Kidney (tissue), 13 donors: ENCODE measurements at regions not wholly inside any gene's neighbourhood (a gene's known extent, or its start where the extent isn't known, plus 50 kb on each side); places are given as distances from the start of the nearest gene placed in this dataset.

ENCODE experiments used
- DNase-seq, 5 donors: peaks; one replicate each; pipeline ENCODE4 v3.0.0-alpha.2; 2013 to 2020
- FAIRE-seq: peaks from 2 replicates; lab custom pipeline; 2012; peaks lifted over from hg19 to GRCh38; lab: Jason Lieb, UNC
- H3K27ac ChIP-seq, 2 donors: one replicate each; pipeline ENCODE4 v1.7.0; 2013; ENCODE audit warnings: low read depth in 2 of 2, low read length in 2 of 2, inconsistent platforms in 1 of 2
- H3K27me3 ChIP-seq: one replicate; pipeline ENCODE4 v1.7.1; 2013; ENCODE audit warnings: low read length, inconsistent platforms; ENCODE audit not compliant: control insufficient read depth, insufficient read depth
- H3K36me3 ChIP-seq, 3 donors: one replicate each; pipeline versions ENCODE4 v1.7.0 to v1.7.1; 2013; ENCODE audit warnings: low read length in 3 of 3, control low read depth in 1 of 3, inconsistent platforms in 1 of 3; ENCODE audit not compliant: insufficient read depth in 3 of 3, control insufficient read depth in 2 of 3
- H3K4me1 ChIP-seq, 3 donors: one replicate each; pipeline versions ENCODE4 v1.7.0 to v1.7.1; 2013; ENCODE audit warnings: low read length in 3 of 3, inconsistent platforms in 1 of 3, low read depth in 1 of 3; ENCODE audit not compliant: control insufficient read depth in 2 of 3, insufficient read depth in 2 of 3
- H3K4me3 ChIP-seq, 3 donors: one replicate each; pipeline versions ENCODE4 v1.7.0 to v1.8.1; 2013; ENCODE audit warnings: low read length in 3 of 3, control low read depth in 1 of 3, inconsistent platforms in 1 of 3
- H3K9ac ChIP-seq, 3 donors: one replicate each; pipeline versions ENCODE4 v1.7.0 to v1.7.1; 2013; ENCODE audit warnings: low read length in 3 of 3, control low read depth in 1 of 3, inconsistent platforms in 1 of 3
- H3K9me3 ChIP-seq, 3 donors: one replicate each; pipeline versions ENCODE4 v1.7.0 to v1.7.1; 2013; ENCODE audit warnings: low read length in 3 of 3, control low read depth in 1 of 3, inconsistent platforms in 1 of 3; ENCODE audit not compliant: control insufficient read depth in 2 of 3, insufficient read depth in 1 of 3
- intact Hi-C: fragments of 100-400 bp; cut with DNase I; formaldehyde crosslinking; loops from one replicate; pipeline ENCODE4 v1.11.1; 2022
- TF ChIP-seq, protein P1 (sequence below): IDR thresholded peaks from 3 replicates; pipeline ENCODE4 v1.5.1; 2012; ENCODE audit warnings: mild to moderate bottlenecking, moderate library complexity, borderline replicate concordance; ENCODE audit not compliant: insufficient read depth; ENCODE audit errors: extremely low read depth
- donor health status: control.
- donor health status: control.
- donor health status: control.
- donor health status: control.
- donor health status: control.
- donor health status: DM: yes; HTN: yes; CAD: no.
- donor health status: Normal renal cell carcinoma (clear cell type).

DNA sequence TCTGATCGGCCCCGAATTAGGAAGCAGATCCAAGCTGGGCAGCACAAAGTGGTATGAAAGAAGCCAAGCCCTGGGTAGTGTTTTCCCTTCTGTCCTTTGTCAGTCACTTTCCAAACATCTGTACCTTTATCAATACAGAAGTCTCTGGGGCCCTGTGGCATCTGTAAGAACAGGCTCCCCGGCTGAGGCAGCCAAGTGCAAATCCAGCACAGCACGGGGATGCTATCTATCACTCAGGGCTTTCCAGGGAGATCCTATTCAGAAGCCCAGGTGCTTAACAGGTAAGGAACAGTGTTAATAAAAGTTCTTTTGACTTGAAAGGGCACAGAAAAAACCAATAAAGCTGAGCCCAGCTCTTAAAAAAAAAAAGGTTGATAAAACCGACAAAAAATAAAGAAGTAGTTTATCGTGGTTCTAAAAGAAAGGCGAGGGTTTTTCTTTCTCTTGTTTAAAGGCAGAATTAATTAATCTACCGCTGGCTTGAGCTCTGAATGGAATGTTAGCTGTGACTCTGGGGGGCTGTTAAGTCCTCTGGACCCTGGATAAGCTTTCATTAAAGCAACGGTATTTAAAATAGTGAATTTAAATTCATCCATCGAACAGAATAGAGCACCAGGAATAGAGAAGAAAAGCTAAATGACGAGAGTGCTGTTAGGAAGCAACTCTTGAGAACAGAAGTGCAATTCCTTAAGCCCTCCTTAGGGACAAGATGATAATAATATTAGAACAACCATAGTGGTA, 119.1 kb upstream of the GATB start:
- no peaks in the 10 kb centered on the region for H3K9me3 ChIP-seq
- TF ChIP-seq, protein P1, sequence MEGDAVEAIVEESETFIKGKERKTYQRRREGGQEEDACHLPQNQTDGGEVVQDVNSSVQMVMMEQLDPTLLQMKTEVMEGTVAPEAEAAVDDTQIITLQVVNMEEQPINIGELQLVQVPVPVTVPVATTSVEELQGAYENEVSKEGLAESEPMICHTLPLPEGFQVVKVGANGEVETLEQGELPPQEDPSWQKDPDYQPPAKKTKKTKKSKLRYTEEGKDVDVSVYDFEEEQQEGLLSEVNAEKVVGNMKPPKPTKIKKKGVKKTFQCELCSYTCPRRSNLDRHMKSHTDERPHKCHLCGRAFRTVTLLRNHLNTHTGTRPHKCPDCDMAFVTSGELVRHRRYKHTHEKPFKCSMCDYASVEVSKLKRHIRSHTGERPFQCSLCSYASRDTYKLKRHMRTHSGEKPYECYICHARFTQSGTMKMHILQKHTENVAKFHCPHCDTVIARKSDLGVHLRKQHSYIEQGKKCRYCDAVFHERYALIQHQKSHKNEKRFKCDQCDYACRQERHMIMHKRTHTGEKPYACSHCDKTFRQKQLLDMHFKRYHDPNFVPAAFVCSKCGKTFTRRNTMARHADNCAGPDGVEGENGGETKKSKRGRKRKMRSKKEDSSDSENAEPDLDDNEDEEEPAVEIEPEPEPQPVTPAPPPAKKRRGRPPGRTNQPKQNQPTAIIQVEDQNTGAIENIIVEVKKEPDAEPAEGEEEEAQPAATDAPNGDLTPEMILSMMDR, result no peak
- no peaks in the 10 kb centered on the region for H3K27me3 ChIP-seq
- DNase-seq, result no peak
- FAIRE-seq, result no peak
- H3K4me3 ChIP-seq, result no peak overlapping the region
- H3K36me3 ChIP-seq, result no peaks in the 10 kb centered on the region
- intact Hi-C loops, result no loop called here
- no peaks in the 10 kb centered on the region for H3K4me1 ChIP-seq
- no peak overlapping the region for H3K9ac ChIP-seq
- no peak overlapping the region for H3K27ac ChIP-seq

DNA sequence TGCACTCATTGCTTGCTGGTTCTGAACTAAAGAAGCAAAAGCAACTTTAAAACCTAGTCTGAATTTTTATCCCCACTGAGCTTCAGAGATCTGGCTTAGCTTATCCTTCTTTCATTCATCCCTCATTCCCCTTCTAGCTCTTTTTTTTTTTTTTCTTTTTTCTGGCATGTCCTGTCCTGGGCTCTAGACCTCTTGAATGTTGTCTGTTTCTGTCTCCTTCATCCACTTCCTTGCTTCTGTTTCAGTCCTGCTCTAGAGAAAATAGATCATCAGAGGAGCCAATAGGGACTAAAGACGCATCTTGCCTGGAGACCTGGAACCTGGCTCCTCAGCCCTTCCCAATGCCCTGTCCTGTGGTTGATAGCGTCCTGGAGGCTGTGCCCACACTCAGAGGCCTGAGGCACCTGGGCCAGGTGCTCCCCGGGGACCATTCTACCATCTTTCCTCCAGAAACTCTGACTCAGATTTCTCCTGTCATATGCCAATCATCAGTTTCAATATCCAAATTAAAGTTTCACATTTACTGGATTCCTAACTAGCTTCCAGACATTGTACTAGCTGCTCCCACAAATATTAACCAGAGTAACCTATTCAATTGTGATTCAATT, 115.7 kb upstream of the GATB start:
- Histone ChIP-seq H3K9me3 (no peaks in the 10 kb centered on the region), H3K27ac (no peak overlapping the region), H3K9ac (no peak overlapping the region), H3K4me1 (no peaks in the 10 kb centered on the region), H3K27me3 (no peaks in the 10 kb centered on the region), H3K4me3 (no peak overlapping the region), H3K36me3 (no peaks in the 10 kb centered on the region)
- FAIRE-seq (no peak), DNase-seq (no peak)
- intact Hi-C loops, result no loop called here
- TF ChIP-seq, protein P1, result no peak

DNA sequence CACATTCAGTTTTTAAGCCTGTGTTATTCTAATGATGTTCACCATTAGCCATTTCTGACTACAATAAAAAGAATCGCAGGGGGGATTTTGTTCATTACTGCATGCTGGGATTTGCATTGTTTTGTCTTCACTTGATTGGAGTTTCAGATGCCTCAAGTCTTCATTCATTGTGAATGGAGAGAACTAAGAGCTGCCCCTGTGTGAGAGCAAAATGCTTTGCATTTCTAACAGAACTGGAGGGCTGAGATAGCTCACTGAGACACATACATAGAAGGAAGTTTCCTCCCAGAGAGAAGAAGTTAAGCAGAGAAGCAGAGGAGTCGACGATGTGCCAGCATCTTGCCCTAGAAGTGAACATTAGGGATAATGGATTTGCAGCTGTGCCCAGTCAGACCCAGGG, 113.5 kb upstream of the GATB start:
- FAIRE-seq, result no peak
- intact Hi-C loops, result no loop called here

More for the DNA sequence above, 113.5 kb upstream of the GATB start:
- no peak for DNase-seq
- Histone ChIP-seq H3K4me1 (no peaks in the 10 kb centered on the region), H3K9ac (no peak overlapping the region), H3K36me3 (no peaks in the 10 kb centered on the region), H3K27ac (no peak overlapping the region), H3K9me3 (no peaks in the 10 kb centered on the region), H3K4me3 (no peak overlapping the region), H3K27me3 (no peaks in the 10 kb centered on the region)
- TF ChIP-seq, protein P1, result no peak
